Activated naive CD8-positive, alpha-beta T cell treated with anti-CD3 and anti-CD28 coated beads, Interleukin-2, amount 50 U/mL, for 24 hours (primary cell): ENCODE measurements at regions not wholly inside any gene's neighbourhood (a gene's known extent, or its start where the extent isn't known, plus 50 kb on each side); places are given as distances from the start of the nearest gene placed in this dataset.
"Not testable (repeated sequence)": the region's sequence is repeated elsewhere in the genome, so short reads cannot be mapped to it uniquely, and the experiment has no call there.

Experiments
- ATAC-seq: fragments of 150-1000 bp; cut with Tn5 transposase; one replicate; pipeline ENCODE4 v1.10.0; 2021
- DNase-seq: peaks from one replicate; pipeline ENCODE4 v3.0.0; 2021
- H3K27ac Mint-ChIP-seq: one replicate; pipeline ENCODE4 v1.8.0; 2021; ENCODE audit warnings: mild to moderate bottlenecking, mixed read lengths
- H3K27me3 Mint-ChIP-seq: one replicate; pipeline ENCODE4 v1.8.0; 2021; ENCODE audit warnings: mixed read lengths
- H3K36me3 Mint-ChIP-seq: one replicate; pipeline ENCODE4 v1.8.0; 2021; ENCODE audit warnings: low read depth, mixed read lengths
- H3K4me1 Mint-ChIP-seq: one replicate; pipeline ENCODE4 v1.8.0; 2021; ENCODE audit warnings: mixed read lengths
- H3K4me3 Mint-ChIP-seq: one replicate; pipeline ENCODE4 v1.8.0; 2021; ENCODE audit warnings: mild to moderate bottlenecking, moderate library complexity, mixed read lengths
- H3K9me3 Mint-ChIP-seq: one replicate; pipeline ENCODE4 v1.8.0; 2021; ENCODE audit warnings: mixed read lengths

GRCh38 chr12:67026487-67027246 is 242.5 kb upstream of the CAND1 start:
- H3K4me3 Mint-ChIP-seq, result no peak overlapping the region
- H3K27ac Mint-ChIP-seq, result no peak overlapping the region
- H3K9me3 Mint-ChIP-seq, result no peaks in the 10 kb centered on the region
- peaks cover 9% of the 10 kb centered on the region for H3K27me3 Mint-ChIP-seq
- DNase-seq (no peak), ATAC-seq (no peak)
- H3K36me3 Mint-ChIP-seq, result no peaks in the 10 kb centered on the region
- no peaks in the 10 kb centered on the region for H3K4me1 Mint-ChIP-seq

DNA sequence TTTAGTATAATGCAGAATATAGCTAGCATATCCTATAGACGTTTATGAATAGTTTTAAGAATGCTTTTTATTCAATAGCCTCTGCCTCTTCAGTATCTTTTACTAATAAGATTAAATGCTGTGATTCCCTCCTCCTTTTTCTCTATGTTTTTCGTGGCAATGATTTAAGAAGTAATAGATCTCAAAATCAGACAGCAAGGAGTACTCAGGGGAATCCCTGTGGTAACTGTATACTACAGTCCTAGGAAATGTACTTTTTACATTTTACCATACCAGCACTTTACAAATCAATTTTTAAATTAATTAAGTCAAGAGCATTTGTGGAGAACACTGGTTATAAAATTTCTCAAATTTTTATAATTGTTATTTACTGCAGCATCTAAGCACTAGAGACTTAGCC is 240.6 kb upstream of the CAND1 start:
- peaks cover 4% of the 10 kb centered on the region for H3K9me3 Mint-ChIP-seq

GRCh38 chr12:67034110-67034879 is 234.9 kb upstream of the CAND1 start:
- Mint-ChIP-seq H3K9me3 (peaks cover 4% of the 10 kb centered on the region), H3K4me1 (no peaks in the 10 kb centered on the region), H3K27me3 (peaks cover 2% of the 10 kb centered on the region), H3K4me3 (no peak overlapping the region), H3K27ac (no peak overlapping the region), H3K36me3 (no peaks in the 10 kb centered on the region)
- DNase-seq, result no peak
- no peak for ATAC-seq

More for the DNA sequence above, 240.6 kb upstream of the CAND1 start:
- H3K27me3 Mint-ChIP-seq, result peaks cover 9% of the 10 kb centered on the region
- DNase-seq, result no peak
- H3K36me3 Mint-ChIP-seq, result no peaks in the 10 kb centered on the region
- H3K27ac Mint-ChIP-seq, result no peak overlapping the region
- no peak overlapping the region for H3K4me3 Mint-ChIP-seq
- no peak for ATAC-seq
- H3K4me1 Mint-ChIP-seq, result no peaks in the 10 kb centered on the region

DNA sequence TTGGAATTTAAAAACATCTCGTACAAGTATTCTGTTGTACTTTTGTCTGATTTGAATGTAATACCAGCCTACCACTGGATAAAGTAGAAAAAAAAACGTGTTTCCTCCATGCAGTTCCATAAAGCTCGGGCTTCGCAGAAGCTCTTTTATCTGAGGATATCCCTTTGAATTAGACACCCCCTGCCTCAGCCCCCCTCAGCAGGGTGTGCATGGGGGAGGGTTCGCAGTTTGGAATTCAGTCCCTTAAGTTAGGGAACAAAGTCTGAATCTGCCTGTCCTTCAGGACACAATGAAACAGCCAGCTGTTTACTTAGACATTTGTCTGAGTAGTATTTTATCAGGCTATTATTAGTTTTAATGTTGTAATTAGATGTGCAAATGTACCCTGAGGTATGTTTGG is 234.0 kb upstream of the CAND1 start:
- no peak for ATAC-seq
- H3K36me3 Mint-ChIP-seq, result no peaks in the 10 kb centered on the region
- H3K27me3 Mint-ChIP-seq, result peaks cover 1% of the 10 kb centered on the region
- H3K27ac Mint-ChIP-seq, result no peak overlapping the region
- no peak overlapping the region for H3K4me3 Mint-ChIP-seq
- DNase-seq, result no peak
- peaks cover under 1% of the 10 kb centered on the region for H3K4me1 Mint-ChIP-seq
- H3K9me3 Mint-ChIP-seq, result peaks cover 4% of the 10 kb centered on the region

- H3K27me3 Mint-ChIP-seq, result no peaks in the 10 kb centered on the region
- peaks cover under 1% of the 10 kb centered on the region for H3K9me3 Mint-ChIP-seq
- H3K27ac Mint-ChIP-seq, result no peak overlapping the region
- H3K4me1 Mint-ChIP-seq, result peaks cover 6% of the 10 kb centered on the region
- ATAC-seq (no peak), DNase-seq (no peak)
- no peaks in the 10 kb centered on the region for H3K36me3 Mint-ChIP-seq
- no peak overlapping the region for H3K4me3 Mint-ChIP-seq
Measured at GRCh38 chr12:67038486-67038885, 230.7 kb upstream of the CAND1 start.

- H3K36me3 Mint-ChIP-seq, result no peaks in the 10 kb centered on the region
- no peak for DNase-seq
- no peak for ATAC-seq
- H3K27ac Mint-ChIP-seq, result no peak overlapping the region
- H3K9me3 Mint-ChIP-seq, result no peaks in the 10 kb centered on the region
- H3K4me1 Mint-ChIP-seq, result peaks cover 6% of the 10 kb centered on the region
- H3K4me3 Mint-ChIP-seq, result no peak overlapping the region
- H3K27me3 Mint-ChIP-seq, result no peaks in the 10 kb centered on the region
Measured at GRCh38 chr12:67039995-67040860, 228.9 kb upstream of the CAND1 start.

- peaks cover 6% of the 10 kb centered on the region for H3K4me1 Mint-ChIP-seq
- H3K36me3 Mint-ChIP-seq, result no peaks in the 10 kb centered on the region
- peaks cover under 1% of the 10 kb centered on the region for H3K27me3 Mint-ChIP-seq
- no peak for DNase-seq
- no peak for ATAC-seq
- H3K27ac Mint-ChIP-seq, result no peak overlapping the region
- no peak overlapping the region for H3K4me3 Mint-ChIP-seq
- no peaks in the 10 kb centered on the region for H3K9me3 Mint-ChIP-seq
Measured at GRCh38 chr12:67040861-67041137, 228.4 kb upstream of the CAND1 start.

DNA sequence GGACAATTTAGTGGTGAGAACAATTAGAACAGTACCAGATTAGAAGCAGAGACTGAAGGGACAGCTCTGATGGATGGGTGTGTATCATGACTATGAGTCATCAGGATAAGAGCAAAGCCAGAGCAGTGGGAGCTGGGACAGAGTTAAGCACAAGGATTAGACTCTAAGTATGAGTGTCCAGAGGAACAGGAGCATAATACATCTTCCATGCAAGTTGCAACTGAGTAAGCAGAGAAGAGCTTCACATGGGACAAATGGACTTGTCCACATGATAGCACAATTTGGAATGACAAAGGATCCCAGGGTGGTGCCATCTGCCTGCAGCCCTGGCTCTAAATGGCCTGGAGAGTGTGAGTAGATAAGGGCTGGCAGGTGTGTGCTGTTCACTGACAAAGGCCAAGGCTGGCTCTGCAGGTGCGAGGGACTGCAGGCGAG is 226.4 kb upstream of the CAND1 start:
- no peak overlapping the region for H3K4me3 Mint-ChIP-seq
- H3K36me3 Mint-ChIP-seq, result no peaks in the 10 kb centered on the region
- H3K9me3 Mint-ChIP-seq, result no peaks in the 10 kb centered on the region
- peaks cover 6% of the 10 kb centered on the region for H3K27me3 Mint-ChIP-seq
- peaks cover 6% of the 10 kb centered on the region for H3K4me1 Mint-ChIP-seq
- ATAC-seq (no peak), DNase-seq (no peak)
- no peak overlapping the region for H3K27ac Mint-ChIP-seq

GRCh38 chr12:67043771-67044170 is 225.4 kb upstream of the CAND1 start:
- DNase-seq (no peak), ATAC-seq (no peak)
- H3K4me3 Mint-ChIP-seq, result no peak overlapping the region
- no peak overlapping the region for H3K27ac Mint-ChIP-seq
- H3K4me1 Mint-ChIP-seq, result peaks cover 6% of the 10 kb centered on the region
- H3K36me3 Mint-ChIP-seq, result no peaks in the 10 kb centered on the region
- H3K27me3 Mint-ChIP-seq, result peaks cover 6% of the 10 kb centered on the region
- H3K9me3 Mint-ChIP-seq, result no peaks in the 10 kb centered on the region

- no peak overlapping the region for H3K4me3 Mint-ChIP-seq
- no peak for ATAC-seq
Measured at GRCh38 chr12:67045650-67046049, 223.5 kb upstream of the CAND1 start.

GRCh38 chr12:67046062-67046461 is 223.1 kb upstream of the CAND1 start:
- Mint-ChIP-seq H3K27me3 (peaks cover 6% of the 10 kb centered on the region), H3K4me1 (no peaks in the 10 kb centered on the region), H3K36me3 (no peaks in the 10 kb centered on the region), H3K9me3 (no peaks in the 10 kb centered on the region), H3K4me3 (no peak overlapping the region), H3K27ac (no peak overlapping the region)
- ATAC-seq (no peak), DNase-seq (no peak)

More at GRCh38 chr12:67045650-67046049, 223.5 kb upstream of the CAND1 start:
- Mint-ChIP-seq H3K27me3 (peaks cover 6% of the 10 kb centered on the region), H3K4me1 (peaks cover under 1% of the 10 kb centered on the region), H3K36me3 (no peaks in the 10 kb centered on the region), H3K9me3 (no peaks in the 10 kb centered on the region), H3K27ac (no peak overlapping the region)
- DNase-seq, result no peak

GRCh38 chr12:67047634-67048033 is 221.5 kb upstream of the CAND1 start:
- ATAC-seq, result no peak

DNA sequence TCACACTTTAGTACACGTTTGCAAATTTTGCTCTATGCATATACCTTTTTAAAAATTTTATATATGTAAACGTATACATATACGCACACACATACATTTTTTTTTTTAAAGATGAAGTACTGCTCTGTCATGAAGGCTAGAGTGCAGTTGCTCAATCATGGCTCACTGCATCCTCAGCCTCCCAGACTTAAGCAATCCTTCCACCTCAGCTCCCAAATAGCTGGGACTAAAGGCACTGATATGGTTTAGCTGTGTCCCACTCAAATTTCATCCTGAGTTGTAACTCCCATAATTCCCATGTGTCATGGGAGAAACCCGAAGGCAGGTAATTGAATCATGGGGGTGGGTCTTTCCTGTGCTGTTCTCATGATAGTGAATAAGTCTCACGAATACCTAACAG is 220.8 kb upstream of the CAND1 start:
- peaks cover 6% of the 10 kb centered on the region for H3K27me3 Mint-ChIP-seq
- no peaks in the 10 kb centered on the region for H3K36me3 Mint-ChIP-seq
- ATAC-seq (no peak), DNase-seq (no peak)
- H3K4me1 Mint-ChIP-seq, result no peaks in the 10 kb centered on the region
- H3K4me3 Mint-ChIP-seq, result no peak overlapping the region
- no peaks in the 10 kb centered on the region for H3K9me3 Mint-ChIP-seq
- no peak overlapping the region for H3K27ac Mint-ChIP-seq

More at GRCh38 chr12:67047634-67048033, 221.5 kb upstream of the CAND1 start:
- H3K27me3 Mint-ChIP-seq, result peaks cover 6% of the 10 kb centered on the region
- DNase-seq, result no peak
- no peaks in the 10 kb centered on the region for H3K36me3 Mint-ChIP-seq
- no peaks in the 10 kb centered on the region for H3K4me1 Mint-ChIP-seq
- H3K27ac Mint-ChIP-seq, result no peak overlapping the region
- H3K4me3 Mint-ChIP-seq, result no peak overlapping the region
- H3K9me3 Mint-ChIP-seq, result no peaks in the 10 kb centered on the region

DNA sequence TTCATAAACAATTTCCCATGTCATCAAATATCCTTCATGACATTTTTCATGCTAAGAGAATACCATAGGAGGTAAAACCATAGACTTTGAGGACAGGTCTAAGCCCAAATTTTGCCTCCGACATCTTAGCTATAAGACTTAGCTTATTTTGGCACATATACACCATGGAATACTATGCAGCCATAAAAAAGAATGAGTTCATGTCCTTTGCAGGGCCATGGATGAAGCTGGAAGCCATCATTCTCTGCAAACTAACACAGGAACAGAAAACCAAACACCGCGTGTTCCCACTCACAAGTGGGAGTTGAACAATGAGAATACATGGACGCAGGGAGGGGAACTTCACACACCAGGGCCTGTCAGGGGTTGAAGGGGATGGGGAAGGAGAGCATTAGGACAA is 220.0 kb upstream of the CAND1 start:
- not testable (repeated sequence) for H3K36me3 Mint-ChIP-seq, DNase-seq, ATAC-seq, H3K9me3 Mint-ChIP-seq, H3K27ac Mint-ChIP-seq, H3K4me1 Mint-ChIP-seq, H3K27me3 Mint-ChIP-seq, H3K4me3 Mint-ChIP-seq
